Aorta (tissue), 5 donors: ENCODE measurements at regions not wholly inside any gene's neighbourhood (a gene's known extent, or its start where the extent isn't known, plus 50 kb on each side); places are given as distances from the start of the nearest gene placed in this dataset.

Source experiments
- ATAC-seq: fragments of 200-7000 bp; cut with Tn5 transposase; one replicate; pipeline ENCODE4 v1.9.1; 2022; ENCODE audit warnings: moderate library complexity; ENCODE audit not compliant: low FRiP score
- DNase-seq, 2 donors: peaks; one replicate each; pipeline ENCODE4 v3.0.0-alpha.2; 2020
- H3K27ac ChIP-seq, 2 donors: one replicate each; pipeline ENCODE4 v1.5.1; 2013; ENCODE audit warnings: low read length in 2 of 2, mild to moderate bottlenecking in 2 of 2, moderate library complexity in 2 of 2, control low read depth in 1 of 2, inconsistent platforms in 1 of 2, low read depth in 1 of 2
- H3K27me3 ChIP-seq, 2 donors: one replicate each; pipeline ENCODE4 v1.6.1; 2013; ENCODE audit warnings: control low read depth in 1 of 2, low read length in 1 of 2, mild to moderate bottlenecking in 1 of 2, moderate library complexity in 1 of 2; ENCODE audit not compliant: insufficient read depth in 2 of 2, control insufficient read depth in 1 of 2
- H3K36me3 ChIP-seq, 2 donors: one replicate each; pipeline ENCODE4 v1.6.1; 2013; ENCODE audit warnings: control low read depth in 1 of 2, low read length in 1 of 2, mild to moderate bottlenecking in 1 of 2; ENCODE audit not compliant: insufficient read depth in 2 of 2, control insufficient read depth in 1 of 2
- H3K4me1 ChIP-seq, 2 donors: one replicate each; pipeline ENCODE4 v1.6.1; 2013; ENCODE audit warnings: low read length in 2 of 2, control low read depth in 1 of 2, mild to moderate bottlenecking in 1 of 2, moderate library complexity in 1 of 2; ENCODE audit not compliant: insufficient read depth in 2 of 2, control insufficient read depth in 1 of 2
- H3K4me3 ChIP-seq, 2 donors: one replicate each; pipeline ENCODE4 v1.5.1; 2013; ENCODE audit warnings: low read length in 2 of 2, control low read depth in 1 of 2, mild to moderate bottlenecking in 1 of 2
- H3K9me3 ChIP-seq: one replicate; pipeline ENCODE4 v1.6.1; 2013; ENCODE audit warnings: mild to moderate bottlenecking, low read length; ENCODE audit not compliant: control insufficient read depth
- WGBS, 2 donors: extraction: QIAGEN DNeasy Blood & Tissue Kit; methylation state at CpG; one replicate each; pipeline ENCODE4 v1.1.7; 2013; 5-methylcytosine and 5-hydroxymethylcytosine counted together
- intact Hi-C, 2 donors: fragments of 100-400 bp; cut with DNase I; formaldehyde crosslinking; loops; one replicate each; pipeline versions ENCODE4 v1.14.2 to v1.15.0; 2022
- donor health status: healthy with polysubstance abuse.
- donor health status: Bipolar disorder and iron deficiency.
- donor health status: DM: no; HTN: no; CAD: no.
- donor health status: DM: no; HTN: no; CAD: no.
- donor health status: DM: yes; HTN: yes; CAD: no.

GRCh38 chr11:80457823-80458222 is 1017.0 kb upstream of the TENM4 start:
- no peak overlapping the region for H3K4me3 ChIP-seq
- H3K9me3 ChIP-seq = no peaks in the 10 kb centered on the region
- peaks cover 0 to 2% of the 10 kb centered on the region in 2 donors for H3K27me3 ChIP-seq
- 89 to 92% methylated on average over 2 of the region's 2 CpGs for WGBS, 2 donors
- no peak overlapping the region for H3K27ac ChIP-seq
- ATAC-seq = no peak
- no peaks in the 10 kb centered on the region for H3K4me1 ChIP-seq
- no peaks in the 10 kb centered on the region for H3K36me3 ChIP-seq
- intact Hi-C loops = loop anchor here in 1 of 2 donors (10.0 kb wide), 1 partner anchor 197 kb away; no protein-coding TSS in a partner anchor
- DNase-seq = no peak

- no peak overlapping the region for H3K27ac ChIP-seq
- DNase-seq = no peak
These were observed 1015.0 kb upstream of the TENM4 start for GRCh38 chr11:80455818-80456217.

GRCh38 chr11:80451105-80451504 is 1010.3 kb upstream of the TENM4 start:
- H3K27me3 ChIP-seq = no peaks in the 10 kb centered on the region
- WGBS, 2 donors = 54 to 61% methylated on average over 5 of the region's 5 CpGs
- ATAC-seq = no peak
- intact Hi-C loops = loop anchor here in 1 of 2 donors (10.0 kb wide), 1 partner anchor 204 kb away; no protein-coding TSS in a partner anchor
- no peaks in the 10 kb centered on the region for H3K4me1 ChIP-seq
- H3K27ac ChIP-seq = no peak overlapping the region
- H3K9me3 ChIP-seq = no peaks in the 10 kb centered on the region
- no peak for DNase-seq
- H3K4me3 ChIP-seq = no peak overlapping the region
- no peaks in the 10 kb centered on the region for H3K36me3 ChIP-seq

More at GRCh38 chr11:80455818-80456217, 1015.0 kb upstream of the TENM4 start:
- intact Hi-C loops = loop anchor here in 1 of 2 donors (10.0 kb wide), 1 partner anchor 199 kb away; no protein-coding TSS in a partner anchor
- 50 to 51% methylated on average over 1 of the region's 1 CpG for WGBS, 2 donors
- H3K36me3 ChIP-seq = no peaks in the 10 kb centered on the region
- no peaks in the 10 kb centered on the region for H3K9me3 ChIP-seq
- H3K27me3 ChIP-seq = no peaks in the 10 kb centered on the region
- no peaks in the 10 kb centered on the region for H3K4me1 ChIP-seq
- H3K4me3 ChIP-seq = no peak overlapping the region
- ATAC-seq = no peak

GRCh38 chr11:80448709-80449108 is 1007.9 kb upstream of the TENM4 start:
- Histone ChIP-seq H3K9me3 (no peaks in the 10 kb centered on the region), H3K4me3 (no peak overlapping the region), H3K4me1 (no peaks in the 10 kb centered on the region), H3K27ac (no peak overlapping the region), H3K27me3 (no peaks in the 10 kb centered on the region), H3K36me3 (no peaks in the 10 kb centered on the region)
- intact Hi-C loops = no loop called here
- DNase-seq (no peak), ATAC-seq (no peak)
- whole genome bisulfite sequencing, 2 donors = 66 to 78% methylated on average over 2 of the region's 2 CpGs

GRCh38 chr11:80443177-80443576 is 1002.3 kb upstream of the TENM4 start:
- H3K4me1 ChIP-seq = no peaks in the 10 kb centered on the region
- no peaks in the 10 kb centered on the region for H3K9me3 ChIP-seq
- H3K27ac ChIP-seq = no peak overlapping the region
- no peak overlapping the region for H3K4me3 ChIP-seq
- no peaks in the 10 kb centered on the region for H3K36me3 ChIP-seq
- intact Hi-C loops = no loop called here
- WGBS, 2 donors = 43 to 73% methylated on average over 2 of the region's 2 CpGs
- DNase-seq (no peak), ATAC-seq (no peak)
- H3K27me3 ChIP-seq = no peaks in the 10 kb centered on the region

- no peaks in the 10 kb centered on the region for H3K36me3 ChIP-seq
- intact Hi-C loops = no loop called here
- 84 to 87% methylated on average over 3 of the region's 3 CpGs for WGBS, 2 donors
- no peak overlapping the region for H3K27ac ChIP-seq
- no peaks in the 10 kb centered on the region for H3K27me3 ChIP-seq
- no peak overlapping the region for H3K4me3 ChIP-seq
- H3K4me1 ChIP-seq = no peaks in the 10 kb centered on the region
- DNase-seq = no peak
- no peaks in the 10 kb centered on the region for H3K9me3 ChIP-seq
- no peak for ATAC-seq
These were observed 1001.0 kb upstream of the TENM4 start for GRCh38 chr11:80441821-80442220.

GRCh38 chr11:80440835-80441234 is 1000.0 kb upstream of the TENM4 start:
- Histone ChIP-seq H3K27ac (no peak overlapping the region), H3K4me3 (no peak overlapping the region), H3K9me3 (no peaks in the 10 kb centered on the region), H3K36me3 (no peaks in the 10 kb centered on the region), H3K4me1 (no peaks in the 10 kb centered on the region), H3K27me3 (no peaks in the 10 kb centered on the region)
- 59 to 68% methylated on average over 4 of the region's 4 CpGs for WGBS, 2 donors
- ATAC-seq (no peak), DNase-seq (no peak)
- intact Hi-C loops = no loop called here

GRCh38 chr11:80436547-80436946 is 995.7 kb upstream of the TENM4 start:
- H3K36me3 ChIP-seq = no peaks in the 10 kb centered on the region
- H3K27me3 ChIP-seq = no peaks in the 10 kb centered on the region
- no peaks in the 10 kb centered on the region for H3K9me3 ChIP-seq
- ATAC-seq = no peak
- H3K4me3 ChIP-seq = no peak overlapping the region
- intact Hi-C loops = no loop called here
- no peak overlapping the region for H3K27ac ChIP-seq
- DNase-seq = no peak
- no peaks in the 10 kb centered on the region for H3K4me1 ChIP-seq
- WGBS, 2 donors = 43 to 72% methylated on average over 1 of the region's 1 CpG

GRCh38 chr11:80435345-80435744 is 994.5 kb upstream of the TENM4 start:
- Histone ChIP-seq H3K27ac (no peak overlapping the region), H3K27me3 (no peaks in the 10 kb centered on the region), H3K36me3 (no peaks in the 10 kb centered on the region), H3K4me1 (no peaks in the 10 kb centered on the region), H3K9me3 (no peaks in the 10 kb centered on the region), H3K4me3 (no peak overlapping the region)
- intact Hi-C loops = no loop called here
- DNase-seq (no peak), ATAC-seq (no peak)
